ENCODE measurements at regions not wholly inside any gene's neighbourhood (a gene's known extent, or its start where the extent isn't known, plus 50 kb on each side); places are given as distances from the start of the nearest gene placed in this dataset.

DNA sequence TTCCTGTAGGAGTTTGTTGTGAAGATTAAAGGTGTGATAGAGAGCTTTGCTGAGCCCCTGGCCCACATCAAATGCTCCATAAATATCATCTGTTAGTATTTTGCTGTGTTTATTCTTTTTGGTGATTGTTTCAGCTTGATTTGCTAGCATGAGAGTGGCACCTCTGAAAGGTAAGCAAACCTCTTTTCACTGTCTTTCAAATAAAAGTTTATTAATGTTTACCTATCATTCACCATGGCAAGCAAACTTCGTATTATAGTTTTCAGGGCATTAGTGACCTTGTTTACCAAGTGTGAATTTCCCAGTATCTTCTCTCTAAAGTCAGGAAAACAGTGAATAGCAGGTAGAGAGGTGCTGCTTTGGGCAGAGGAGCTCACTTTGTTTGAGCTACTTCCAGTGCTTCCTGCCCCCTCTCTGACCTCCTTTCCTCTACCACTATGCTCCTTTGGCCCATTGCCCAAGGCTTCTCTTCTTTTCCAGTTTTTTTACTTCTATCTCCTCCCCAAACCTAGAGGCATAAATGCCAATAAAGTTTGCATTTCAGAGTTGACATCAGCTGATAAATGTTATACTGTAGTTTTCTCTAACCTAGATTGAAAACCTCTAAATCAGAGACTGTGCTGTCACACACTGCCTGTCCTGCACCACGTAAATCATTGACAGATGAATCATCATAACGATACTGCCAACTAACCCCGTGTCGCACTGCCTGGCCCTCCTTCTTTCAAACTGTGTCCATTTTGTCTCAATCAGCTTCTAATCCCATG, 569.0 kb downstream of the TUSC7 start:
- TF ChIP-seq, protein P1, sequence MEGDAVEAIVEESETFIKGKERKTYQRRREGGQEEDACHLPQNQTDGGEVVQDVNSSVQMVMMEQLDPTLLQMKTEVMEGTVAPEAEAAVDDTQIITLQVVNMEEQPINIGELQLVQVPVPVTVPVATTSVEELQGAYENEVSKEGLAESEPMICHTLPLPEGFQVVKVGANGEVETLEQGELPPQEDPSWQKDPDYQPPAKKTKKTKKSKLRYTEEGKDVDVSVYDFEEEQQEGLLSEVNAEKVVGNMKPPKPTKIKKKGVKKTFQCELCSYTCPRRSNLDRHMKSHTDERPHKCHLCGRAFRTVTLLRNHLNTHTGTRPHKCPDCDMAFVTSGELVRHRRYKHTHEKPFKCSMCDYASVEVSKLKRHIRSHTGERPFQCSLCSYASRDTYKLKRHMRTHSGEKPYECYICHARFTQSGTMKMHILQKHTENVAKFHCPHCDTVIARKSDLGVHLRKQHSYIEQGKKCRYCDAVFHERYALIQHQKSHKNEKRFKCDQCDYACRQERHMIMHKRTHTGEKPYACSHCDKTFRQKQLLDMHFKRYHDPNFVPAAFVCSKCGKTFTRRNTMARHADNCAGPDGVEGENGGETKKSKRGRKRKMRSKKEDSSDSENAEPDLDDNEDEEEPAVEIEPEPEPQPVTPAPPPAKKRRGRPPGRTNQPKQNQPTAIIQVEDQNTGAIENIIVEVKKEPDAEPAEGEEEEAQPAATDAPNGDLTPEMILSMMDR (IDR thresholded peaks at IDR 0.05), result no peak
- TF ChIP-seq POLR2A (IDR thresholded peaks at IDR 0.05) (no peak), POLR2AphosphoS5 (IDR thresholded peaks at IDR 0.05) (no peak)

Data from transverse colon (tissue), 4 donors.